SU-DHL-6 (cell line): ENCODE measurements at regions not wholly inside any gene's neighbourhood (a gene's known extent, or its start where the extent isn't known, plus 50 kb on each side); places are given as distances from the start of the nearest gene placed in this dataset.

ENCODE experiments used
- H2AFZ ChIP-seq: fragments of 200-600 bp; sonication (generic); 2 replicates; pipeline ENCODE4 v1.6.1; 2014; ENCODE audit warnings: low read depth, mild to moderate bottlenecking, moderate library complexity, mixed read lengths, antibody characterized with exemption, low read length; ENCODE audit not compliant: severe bottlenecking
- H3F3A ChIP-seq: fragments of 200-600 bp; shearing (Covaris generic); 2 replicates; pipeline ENCODE4 v1.6.0; 2016; ENCODE audit warnings: antibody characterized with exemption, mild to moderate bottlenecking; ENCODE audit not compliant: insufficient read depth
- H3K27ac ChIP-seq: fragments of 200-600 bp; sonication (generic); 2 replicates; pipeline ENCODE4 v1.5.1; 2016; ENCODE audit warnings: low read depth, mild to moderate bottlenecking, low read length, moderate library complexity, mixed read lengths
- H3K27me3 ChIP-seq: fragments of 200-600 bp; sonication (generic), shearing (Covaris generic); 2 replicates; pipeline ENCODE4 v1.6.0; 2014; ENCODE audit warnings: mild to moderate bottlenecking, low read length
- H3K36me3 ChIP-seq: fragments of 200-600 bp; sonication (generic); 2 replicates; pipeline ENCODE4 v1.6.1; 2014; ENCODE audit warnings: mild to moderate bottlenecking, low read length, mixed read lengths
- H3K4me2 ChIP-seq: fragments of 300-600, 200-600 bp; shearing (Covaris generic), sonication (generic); 2 replicates; pipeline ENCODE4 v1.6.0; 2014; ENCODE audit warnings: low read length, low read depth, mild to moderate bottlenecking; ENCODE audit not compliant: poor library complexity, severe bottlenecking
- H3K4me3 ChIP-seq: fragments of 200-600 bp; sonication (generic); 2 replicates; pipeline ENCODE4 v1.5.1; 2014; ENCODE audit warnings: antibody characterized with exemption, low read length, mild to moderate bottlenecking, mixed read lengths; ENCODE audit not compliant: insufficient read depth, poor library complexity, severe bottlenecking
- H3K79me2 ChIP-seq: fragments of 200-600 bp; sonication (generic); 2 replicates; pipeline ENCODE4 v1.6.1; 2014; ENCODE audit warnings: mild to moderate bottlenecking, low read length, moderate library complexity; ENCODE audit not compliant: insufficient read depth
- H3K9ac ChIP-seq: fragments of 200-600 bp; sonication (generic); 2 replicates; pipeline ENCODE4 v1.7.0; 2014; ENCODE audit warnings: mild to moderate bottlenecking, low read length
- H3K9me2 ChIP-seq: fragments of 200-600 bp; sonication (generic); replicated peaks from 2 replicates; pipeline ENCODE4 v1.6.1; 2014; ENCODE audit warnings: low read length; ENCODE audit not compliant: insufficient read depth
- H3K9me3 ChIP-seq: fragments of 200-600 bp; sonication (generic); 2 replicates; pipeline ENCODE4 v1.6.1; 2014; ENCODE audit warnings: low read length, mixed read lengths; ENCODE audit not compliant: insufficient read depth
- H4K20me1 ChIP-seq: fragments of 200-600 bp; sonication (generic); 2 replicates; pipeline ENCODE4 v1.6.1; 2014; ENCODE audit warnings: low read depth, mild to moderate bottlenecking, antibody characterized with exemption, low read length, moderate library complexity, mixed read lengths
- CTCF ChIP-seq: fragments of 200-600 bp; sonication (generic); IDR thresholded peaks from one replicate; pipeline ENCODE4 v1.5.1; 2017; ENCODE audit warnings: antibody characterized with exemption, mild to moderate bottlenecking, low read length, moderate library complexity; ENCODE audit not compliant: insufficient read depth, poor library complexity, severe bottlenecking
- EZH2phosphoT487 ChIP-seq: fragments of 200-600 bp; sonication (generic), shearing (Covaris generic); conservative IDR thresholded peaks from 2 replicates; pipeline ENCODE4 v1.6.1; 2018; ENCODE audit warnings: mild to moderate bottlenecking, antibody characterized with exemption, low read length, moderate library complexity, mixed read lengths

GRCh38 chr2:39523308-39524044 lies 86.4 kb upstream of the MAP4K3 start:
- Histone ChIP-seq H3K27ac (no peak overlapping the region), H4K20me1 (no peaks in the 10 kb centered on the region), H3K9ac (no peak overlapping the region), H2AFZ (no peak overlapping the region), H3K9me3 (peaks cover 6% of the 10 kb centered on the region; the same call in 1 of the 2 replicates), H3K4me3 (no peak overlapping the region), H3K9me2 (no peaks in the 10 kb centered on the region), H3K4me2 (no peak overlapping the region), H3F3A (no peaks in the 10 kb centered on the region), H3K79me2 (no peaks in the 10 kb centered on the region), H3K36me3 (no peaks in the 10 kb centered on the region), H3K27me3 (no peaks in the 10 kb centered on the region)
- no peak for TF ChIP-seq EZH2phosphoT487
- TF ChIP-seq CTCF = no peak

- H3K27ac ChIP-seq = no peak overlapping the region
- H3K36me3 ChIP-seq = no peaks in the 10 kb centered on the region
- H2AFZ ChIP-seq = no peak overlapping the region
- no peaks in the 10 kb centered on the region for H3K27me3 ChIP-seq
- H3K9me3 ChIP-seq = peaks cover 6% of the 10 kb centered on the region; the same call in 1 of the 2 replicates
- H3K4me2 ChIP-seq = no peak overlapping the region
- no peak for TF ChIP-seq EZH2phosphoT487
- TF ChIP-seq CTCF = no peak
- no peaks in the 10 kb centered on the region for H3K79me2 ChIP-seq
- no peak overlapping the region for H3K9ac ChIP-seq
- H3F3A ChIP-seq = no peaks in the 10 kb centered on the region
- H4K20me1 ChIP-seq = no peaks in the 10 kb centered on the region
- no peaks in the 10 kb centered on the region for H3K9me2 ChIP-seq
- no peak overlapping the region for H3K4me3 ChIP-seq
Measured at GRCh38 chr2:39524061-39524460, 87.0 kb upstream of the MAP4K3 start.

GRCh38 chr2:39524756-39525635 lies 87.9 kb upstream of the MAP4K3 start:
- Histone ChIP-seq H3K9me2 (no peaks in the 10 kb centered on the region), H3K4me2 (no peak overlapping the region), H4K20me1 (no peaks in the 10 kb centered on the region), H3K36me3 (no peaks in the 10 kb centered on the region), H3K9me3 (peaks cover 6% of the 10 kb centered on the region; the same call in 1 of the 2 replicates), H3K27me3 (no peaks in the 10 kb centered on the region), H3K4me3 (no peak overlapping the region), H3K9ac (no peak overlapping the region), H3K79me2 (no peaks in the 10 kb centered on the region), H3K27ac (no peak overlapping the region), H3F3A (no peaks in the 10 kb centered on the region), H2AFZ (no peak overlapping the region)
- TF ChIP-seq CTCF (no peak), EZH2phosphoT487 (no peak)
